CD4-positive, alpha-beta T cell treated with Interleukin-12 subunit alpha and Interleukin-12 subunit beta, for 1 hour (primary cell): ENCODE measurements at regions not wholly inside any gene's neighbourhood (a gene's known extent, or its start where the extent isn't known, plus 50 kb on each side); places are given as distances from the start of the nearest gene placed in this dataset.

Experiments
- DNase-seq: peaks from one replicate; pipeline ENCODE4 v3.0.0-alpha.2; 2020

DNA sequence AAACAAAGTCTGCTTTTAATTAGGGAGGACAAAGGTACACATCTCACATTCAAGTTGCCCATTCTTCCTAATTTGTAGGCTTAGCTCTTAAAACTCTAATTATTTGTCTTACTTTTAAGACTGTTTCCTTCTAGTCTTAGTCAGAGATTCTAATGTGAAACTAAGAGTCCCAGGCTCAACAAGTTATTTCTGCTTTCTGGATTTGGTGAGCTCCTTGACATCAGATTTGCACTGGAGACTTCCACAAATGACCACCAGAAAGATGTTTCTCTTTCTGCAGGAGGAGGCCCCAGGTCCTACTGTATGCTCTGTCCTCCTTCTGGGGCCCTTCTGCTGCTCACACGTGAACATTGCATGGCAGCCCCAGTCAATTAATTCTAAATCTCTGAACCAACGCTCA, 194.2 kb upstream of the JUN start:
- DNase-seq, result no peak

DNA sequence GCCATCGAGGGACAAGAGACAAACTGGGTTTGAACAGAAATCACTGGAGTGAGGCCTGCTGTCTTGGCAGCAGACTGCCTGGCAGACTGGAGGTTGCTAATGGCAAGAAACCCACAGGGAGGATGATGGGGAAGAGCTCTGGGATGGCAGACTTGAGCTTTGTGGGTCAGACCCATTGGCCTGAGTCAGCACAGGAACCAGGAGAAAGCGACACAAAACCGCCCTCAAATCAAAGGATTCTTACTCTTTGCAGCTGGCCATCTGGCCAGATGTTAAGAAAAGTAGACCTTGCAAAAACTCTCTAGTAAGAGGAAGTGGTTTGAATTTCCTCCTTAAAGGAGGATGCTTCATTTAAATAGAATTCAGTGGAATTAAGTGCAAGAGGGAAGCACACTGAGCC, 195.2 kb upstream of the JUN start:
- no peak for DNase-seq

DNA sequence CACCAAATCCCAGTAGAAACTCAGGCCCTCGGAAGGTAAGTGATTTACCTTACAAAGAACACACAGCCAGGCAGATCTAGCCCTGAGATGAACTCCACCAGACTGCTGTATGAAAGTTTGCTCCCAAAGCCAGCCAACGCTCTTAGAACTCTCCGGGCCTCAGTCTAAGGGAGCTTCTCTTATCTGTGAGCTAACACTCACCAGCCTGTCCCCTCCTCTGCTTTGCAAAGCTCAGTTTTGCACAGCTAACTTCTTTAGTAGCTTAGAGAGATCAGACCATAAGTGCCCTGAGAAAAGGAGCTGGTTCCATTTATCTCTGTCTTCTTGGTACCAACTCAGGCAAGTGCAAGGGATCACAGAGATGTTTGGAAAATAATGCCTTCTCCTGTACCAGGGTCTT, 195.8 kb upstream of the JUN start:
- no peak for DNase-seq

DNA sequence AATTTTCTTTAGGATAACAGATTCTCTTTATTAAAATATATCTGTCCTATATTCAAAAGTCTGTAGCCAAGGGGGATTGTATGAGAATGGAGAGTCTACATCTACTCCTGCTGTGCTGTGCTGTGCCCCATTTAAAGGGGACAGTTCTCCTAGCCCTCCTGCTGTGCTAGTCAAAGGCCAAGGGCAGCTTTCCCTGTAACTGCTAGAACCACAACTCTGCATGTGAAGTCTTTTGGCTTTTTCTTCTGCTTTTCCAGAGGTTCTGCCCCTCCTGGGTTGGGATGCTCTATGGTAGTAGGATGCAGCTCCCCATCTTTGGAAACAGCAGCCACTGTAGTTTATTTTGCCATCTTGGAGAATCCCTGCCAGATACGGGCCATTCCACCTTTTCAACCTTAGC, 197.5 kb upstream of the JUN start:
- no peak for DNase-seq

DNA sequence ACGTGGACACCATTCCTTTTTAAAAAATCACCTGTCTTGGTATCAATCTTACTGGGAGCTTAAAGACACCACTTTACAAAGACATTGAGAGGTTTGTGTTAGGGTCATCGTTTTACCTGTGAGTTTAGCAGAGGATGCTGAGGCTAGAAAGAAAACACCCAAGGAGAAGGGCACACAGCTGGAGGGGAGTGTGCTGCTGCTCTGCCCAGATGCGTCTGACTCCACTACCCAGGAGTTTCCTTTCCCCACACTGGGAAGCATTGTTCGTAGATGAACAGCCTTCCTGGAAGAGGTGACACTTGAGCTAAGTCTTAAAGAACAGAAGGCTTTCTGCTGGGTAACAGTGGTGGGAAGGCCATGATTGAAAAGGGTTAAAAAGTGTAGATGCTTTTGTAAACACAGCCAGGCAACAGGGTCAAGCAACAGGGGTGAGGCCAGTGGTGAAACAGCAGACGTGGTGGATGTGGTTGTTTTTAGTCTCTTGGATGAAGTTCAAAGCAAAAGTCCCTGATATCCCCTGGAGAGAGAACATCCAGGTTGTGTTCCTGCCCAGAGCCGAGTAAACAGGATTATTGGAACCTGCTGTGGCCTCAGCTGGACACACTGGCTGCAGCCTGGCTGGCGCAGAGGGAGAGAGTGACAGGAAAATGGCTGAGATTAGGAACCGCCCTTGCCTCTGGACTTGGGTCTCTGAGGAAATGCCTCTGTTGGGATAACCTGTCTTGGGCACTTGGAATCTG, 198.6 kb upstream of the JUN start:
- DNase-seq, result no peak

DNA sequence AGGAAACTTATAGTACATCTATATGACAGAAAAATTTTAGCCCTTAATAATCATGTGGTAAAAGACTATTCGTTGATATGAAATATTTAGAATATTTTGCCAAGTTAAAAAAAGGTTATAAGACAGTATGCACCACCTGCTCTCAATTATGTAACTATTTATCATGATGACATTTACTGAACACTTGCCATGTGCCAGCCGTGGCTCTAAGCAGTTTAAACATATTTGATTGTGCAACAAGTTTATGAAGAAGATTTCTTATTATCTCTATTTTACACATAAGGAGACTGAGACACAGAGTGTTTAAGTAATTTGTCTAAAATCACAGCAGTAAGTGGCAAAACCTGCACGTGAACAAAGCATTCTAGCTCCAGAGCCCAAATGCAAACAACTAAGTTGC, 199.3 kb upstream of the JUN start:
- no peak for DNase-seq

DNA sequence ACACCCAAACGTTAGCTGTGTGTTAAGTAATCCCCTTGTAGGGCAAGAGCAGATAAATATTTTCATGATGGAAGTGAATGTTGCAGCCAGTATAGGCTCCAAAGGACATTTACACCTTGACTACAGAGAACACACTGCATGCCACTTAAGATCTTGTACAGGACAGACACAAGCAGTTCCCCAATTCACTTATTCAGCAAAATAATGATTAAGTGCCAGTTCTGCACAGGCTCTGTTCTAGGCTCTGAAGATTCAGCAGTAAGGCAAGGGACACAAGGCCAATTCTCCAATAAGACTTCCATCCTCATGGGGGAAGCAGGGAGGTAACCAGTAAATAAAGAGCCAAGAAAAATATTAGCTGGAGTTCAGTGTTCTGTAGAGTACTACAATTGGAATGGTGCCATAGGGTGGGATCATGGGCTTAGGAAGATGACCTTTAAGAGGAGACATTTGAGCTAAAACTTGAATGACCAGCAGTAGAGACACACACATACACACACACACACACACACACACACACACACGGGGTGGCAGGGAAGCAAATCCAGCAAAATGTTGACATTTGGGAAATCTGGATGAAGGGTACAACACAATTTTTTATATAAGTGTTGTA, 199.9 kb upstream of the JUN start:
- no peak for DNase-seq

DNA sequence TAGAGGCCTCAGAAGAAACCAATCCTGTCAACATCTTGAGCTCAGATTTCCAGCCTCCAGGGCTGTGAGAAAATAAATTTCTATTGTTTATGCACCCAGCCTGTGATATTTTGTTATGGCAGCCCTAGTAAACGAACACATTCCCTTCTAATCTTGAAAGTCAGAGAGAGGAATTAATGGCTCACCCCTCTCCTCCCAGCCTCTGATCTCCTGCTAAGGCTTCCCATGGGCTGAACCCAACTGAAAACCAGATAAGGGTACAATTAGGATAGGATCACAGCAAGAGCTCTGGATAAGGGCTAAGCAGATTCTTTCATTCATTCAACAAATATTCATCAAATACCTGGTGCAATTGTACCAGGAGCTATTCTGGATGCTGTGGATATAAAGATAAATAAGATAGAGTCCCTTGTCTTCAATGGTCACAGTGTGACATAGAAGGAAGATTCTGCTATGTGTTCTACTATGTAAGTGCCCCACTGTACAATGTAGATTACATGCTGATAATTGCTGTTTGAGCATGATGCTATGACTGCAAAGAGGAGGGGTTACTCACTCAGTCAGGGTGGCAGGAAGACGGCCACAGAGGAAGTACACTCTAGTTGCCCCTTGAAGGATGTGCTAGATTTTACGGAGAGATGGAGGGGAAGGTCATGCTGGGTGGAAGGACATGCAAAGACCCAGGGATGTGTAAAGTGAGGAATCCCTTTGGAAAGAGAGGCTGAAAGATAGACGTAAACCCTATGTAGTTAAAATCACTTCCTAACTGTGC, 203.3 kb upstream of the JUN start:
- DNase-seq, result peak; percentile 15

DNA sequence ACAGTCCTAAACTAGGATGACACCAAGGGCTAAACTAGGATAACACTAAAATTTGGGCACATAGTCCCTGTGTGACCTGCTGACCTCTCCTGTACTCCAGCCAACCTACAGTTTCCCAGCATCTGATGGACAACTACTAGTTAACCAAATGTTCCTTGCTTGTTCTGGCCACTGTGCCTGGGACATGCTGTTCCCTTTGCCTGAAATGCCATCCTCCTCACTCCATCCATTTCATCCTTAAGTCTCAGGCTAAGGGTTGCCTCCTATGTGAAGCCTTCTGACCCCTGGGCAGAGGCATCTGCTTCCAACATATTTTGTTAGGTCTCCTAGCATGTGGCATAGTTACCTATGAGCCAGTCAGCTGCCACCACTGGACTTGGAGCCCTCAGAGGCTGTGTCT, 204.9 kb upstream of the JUN start:
- DNase-seq, result no peak

DNA sequence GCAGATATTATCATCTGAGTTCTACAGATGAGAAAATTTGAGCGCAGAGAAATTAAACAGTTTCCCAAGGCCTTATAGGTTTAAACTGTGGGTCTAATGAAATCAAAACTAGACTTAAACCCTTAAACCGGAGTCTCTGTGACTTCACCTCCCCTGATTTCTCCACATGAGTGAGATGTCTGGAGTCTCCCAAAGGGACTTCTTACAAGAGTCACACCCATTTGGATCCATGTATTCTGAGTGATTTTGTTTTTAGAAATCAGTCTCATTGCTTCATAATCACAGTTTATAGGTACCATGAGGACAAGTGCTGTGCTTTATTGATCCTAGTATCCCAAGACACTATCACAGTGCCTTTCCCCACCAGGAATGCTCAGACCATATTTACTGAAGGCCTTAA, 206.0 kb upstream of the JUN start:
- DNase-seq, result no peak

DNA sequence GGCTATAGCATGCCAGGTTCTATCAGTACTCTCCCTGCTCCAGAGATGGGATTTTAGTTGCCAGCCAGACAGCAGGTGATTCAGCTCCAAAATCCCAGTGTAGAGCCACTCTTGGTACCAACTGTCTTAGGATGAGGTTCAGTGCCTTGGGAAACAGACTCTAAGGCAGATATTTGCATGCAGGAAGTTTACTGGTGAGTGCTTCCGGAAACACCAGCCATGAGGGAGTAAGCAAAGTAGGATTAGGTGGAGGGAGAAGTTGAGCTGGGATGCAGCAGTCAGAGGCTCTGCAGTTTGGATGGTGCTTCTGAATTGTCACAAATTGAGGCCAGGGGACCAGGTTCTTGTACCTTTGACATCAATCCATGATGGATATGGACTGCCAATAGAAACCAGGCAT, 207.5 kb upstream of the JUN start:
- DNase-seq, result no peak

DNA sequence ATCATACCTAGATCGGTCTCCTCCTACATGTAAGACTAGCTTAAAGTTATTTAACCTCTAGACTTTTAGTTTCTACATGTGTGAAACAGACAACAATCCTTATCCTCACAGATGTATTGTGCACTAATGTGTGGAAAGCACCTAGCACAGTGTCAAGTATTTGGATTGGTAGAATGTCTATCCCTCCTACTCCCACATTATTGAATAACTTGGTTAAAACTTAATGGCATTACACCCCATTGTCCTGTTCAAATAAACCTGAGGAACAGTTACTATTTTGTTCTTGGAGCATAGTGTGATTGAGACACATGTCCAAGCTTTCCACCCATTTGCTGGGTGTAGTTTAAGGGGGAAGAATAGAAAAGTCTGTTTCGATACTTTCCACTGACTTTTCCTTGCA, 208.8 kb upstream of the JUN start:
- no peak for DNase-seq

DNA sequence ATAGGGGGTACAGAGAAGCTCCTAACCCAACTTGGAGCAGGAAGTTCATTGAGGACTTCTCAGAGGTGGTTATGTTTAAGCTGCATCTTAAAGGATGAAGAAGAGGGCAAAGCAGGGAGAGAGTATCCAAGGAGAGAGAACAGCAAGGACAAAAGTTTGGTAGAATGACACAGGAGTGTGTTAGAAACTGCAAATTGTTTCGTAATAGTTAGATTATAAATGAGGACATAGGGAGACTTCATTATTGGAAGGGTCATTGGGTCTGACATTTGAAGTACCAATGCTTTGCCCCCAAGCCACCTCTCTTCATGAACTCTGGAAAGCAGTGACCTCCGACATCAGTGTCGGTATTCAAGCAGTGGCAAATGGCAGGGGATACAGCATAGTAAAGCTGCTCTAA, 209.6 kb upstream of the JUN start:
- no peak for DNase-seq

DNA sequence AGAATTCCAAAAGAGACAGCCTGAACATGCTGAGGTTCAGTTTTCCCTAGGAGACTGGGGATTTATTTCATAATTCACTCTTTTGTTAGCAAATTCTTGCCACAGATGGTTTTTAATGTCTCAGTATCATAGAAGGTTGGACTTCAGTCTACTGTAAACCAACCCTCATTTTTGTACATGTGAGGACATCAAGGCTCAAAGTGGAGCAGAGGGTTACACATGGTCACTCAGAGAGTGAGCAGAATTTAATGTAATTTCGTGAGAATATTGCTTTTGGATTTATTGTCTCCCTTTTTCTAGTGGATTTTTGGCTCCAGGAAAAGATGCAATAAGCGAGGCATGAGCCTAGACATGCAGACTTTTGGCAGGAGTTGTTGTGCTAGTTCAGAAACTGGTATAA, 210.8 kb upstream of the JUN start:
- DNase-seq, result no peak

DNA sequence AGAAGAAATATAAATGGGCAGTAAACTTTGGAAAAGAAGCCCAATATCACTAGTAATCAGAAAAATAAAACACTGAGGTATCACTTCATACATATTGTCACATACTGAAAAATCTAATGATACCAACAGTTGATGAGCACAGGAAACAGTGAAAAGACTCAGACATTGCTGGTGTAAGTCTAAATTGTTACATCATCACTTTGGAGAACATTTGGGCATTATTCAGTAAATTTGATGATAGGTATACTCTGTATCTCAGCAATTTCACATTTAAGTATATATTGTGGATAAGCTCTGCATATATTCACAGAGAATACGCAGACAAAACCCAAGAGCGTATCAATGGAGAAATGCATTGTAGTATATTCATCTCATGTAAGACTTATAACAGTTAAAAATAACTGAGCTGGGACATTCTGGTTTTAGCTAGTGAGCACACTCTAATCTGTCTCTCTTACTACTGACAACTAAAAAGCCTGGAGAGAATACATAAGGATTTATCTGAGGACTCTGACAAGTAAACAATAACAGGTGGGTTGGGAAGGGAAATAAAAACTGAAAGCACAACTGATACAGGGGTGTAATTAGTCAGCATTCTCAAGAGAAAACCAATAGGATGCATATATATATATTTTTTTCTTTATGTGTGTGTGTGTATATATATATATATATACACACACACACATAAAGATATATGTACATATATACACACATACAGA, 212.7 kb upstream of the JUN start:
- DNase-seq, result no peak

DNA sequence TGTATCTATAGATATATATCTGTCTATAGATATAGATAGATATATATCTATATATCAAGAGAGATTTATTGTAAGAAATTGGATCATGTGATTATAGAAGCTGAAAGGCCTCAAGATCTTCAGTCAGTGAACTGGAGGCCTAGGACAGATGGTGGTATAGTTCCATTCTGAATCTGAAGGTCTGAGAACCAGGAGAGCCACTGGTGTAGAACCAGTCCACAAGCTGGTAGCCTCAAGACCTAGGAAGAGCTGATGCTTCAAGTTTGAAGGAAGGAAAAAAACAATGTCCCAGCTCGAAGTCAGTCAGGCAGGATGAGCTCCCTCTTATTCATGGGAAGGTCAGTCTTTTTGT, 213.2 kb upstream of the JUN start:
- no peak for DNase-seq

DNA sequence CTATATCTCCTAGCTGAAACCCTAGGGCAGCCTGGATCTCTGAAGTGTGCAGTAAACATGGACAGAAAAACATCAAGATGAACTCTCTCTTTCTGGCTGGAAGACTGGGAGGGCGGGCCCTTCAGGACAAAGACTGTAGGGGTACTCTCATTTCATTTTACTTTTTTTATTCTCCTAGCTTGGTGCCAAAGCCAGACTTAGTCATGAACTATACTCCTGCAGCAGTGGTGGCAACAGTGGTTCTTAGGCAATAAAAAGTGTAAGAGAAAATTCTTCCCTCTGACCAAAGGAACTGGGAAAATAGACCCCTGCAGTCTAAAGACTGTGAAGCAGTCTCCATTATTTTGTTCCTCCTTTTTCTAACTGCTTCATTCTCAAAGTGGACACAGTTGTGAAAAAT, 213.8 kb upstream of the JUN start:
- no peak for DNase-seq

DNA sequence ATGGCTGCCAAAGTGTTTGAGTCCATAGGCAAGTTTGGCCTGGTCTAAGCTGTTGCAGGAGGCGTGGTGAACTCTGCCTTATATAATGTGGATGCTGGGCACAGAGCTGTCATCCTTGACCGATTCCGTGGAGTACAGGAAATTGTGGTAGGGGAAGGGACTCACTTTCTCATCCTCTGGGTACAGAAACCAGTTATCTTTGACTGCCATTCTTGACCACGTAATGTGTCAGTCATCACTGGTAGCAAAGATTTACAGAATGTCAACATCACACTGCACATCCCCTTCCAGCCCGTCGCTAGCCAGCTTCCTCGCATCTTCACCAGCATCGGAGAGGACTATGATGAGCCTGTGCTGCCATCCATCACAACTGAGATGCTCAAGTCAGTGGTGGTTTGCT, 215.8 kb upstream of the JUN start:
- no peak for DNase-seq

DNA sequence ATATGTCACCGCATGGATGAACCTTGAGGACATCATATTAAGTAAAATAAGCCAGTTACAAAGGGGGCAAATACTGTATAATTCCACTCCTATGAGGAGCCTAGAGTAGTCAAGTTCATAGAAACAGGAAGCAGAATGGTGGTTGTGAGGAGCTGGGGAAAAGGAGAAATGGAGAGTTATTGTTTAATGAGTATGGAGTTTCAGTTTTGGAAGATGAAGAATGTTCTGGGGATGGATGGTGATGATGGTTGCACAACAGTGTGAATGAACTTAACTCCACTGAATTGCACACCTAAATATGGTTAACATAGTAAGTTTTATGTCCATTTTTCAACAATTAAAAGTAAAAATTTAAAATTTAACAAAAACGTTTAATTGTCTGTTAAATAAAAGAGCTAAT, 220.9 kb upstream of the JUN start:
- no peak for DNase-seq

DNA sequence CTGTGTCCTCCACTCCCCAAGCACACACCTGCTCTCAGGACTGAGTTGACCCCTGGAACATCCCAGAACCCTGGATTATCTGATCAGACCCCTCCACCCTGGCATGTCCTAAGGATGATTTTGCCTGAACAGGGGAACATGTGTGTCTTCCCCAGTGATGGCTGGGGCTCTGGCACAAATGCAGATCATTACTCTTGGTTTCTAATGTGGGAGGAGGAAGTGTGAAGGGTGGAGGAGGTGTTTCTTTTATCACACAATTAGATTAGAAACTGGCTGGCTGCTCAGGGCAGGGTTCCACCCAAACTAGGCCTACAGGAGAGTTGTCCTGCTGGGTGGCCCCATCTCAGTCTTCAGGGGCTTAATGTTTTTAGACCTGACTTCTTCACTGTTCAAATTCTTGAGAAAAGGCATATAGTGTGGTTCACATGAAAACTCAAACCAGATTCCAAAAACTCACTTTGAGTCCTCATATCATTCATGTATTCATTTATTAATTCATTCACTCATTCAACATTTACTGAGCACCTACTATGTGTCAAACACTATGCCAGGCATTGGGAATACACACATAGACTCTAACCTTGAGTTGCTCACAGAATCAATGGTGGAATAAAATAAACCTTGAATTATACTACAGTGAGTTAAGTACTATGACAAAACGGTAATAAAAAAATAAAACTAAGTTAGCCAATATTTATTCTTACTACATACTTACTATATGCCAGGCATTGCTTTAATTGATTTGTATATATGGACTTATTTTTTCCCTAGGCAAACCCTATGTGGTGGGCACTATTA, 221.8 kb upstream of the JUN start:
- DNase-seq, result peak; percentile 21

DNA sequence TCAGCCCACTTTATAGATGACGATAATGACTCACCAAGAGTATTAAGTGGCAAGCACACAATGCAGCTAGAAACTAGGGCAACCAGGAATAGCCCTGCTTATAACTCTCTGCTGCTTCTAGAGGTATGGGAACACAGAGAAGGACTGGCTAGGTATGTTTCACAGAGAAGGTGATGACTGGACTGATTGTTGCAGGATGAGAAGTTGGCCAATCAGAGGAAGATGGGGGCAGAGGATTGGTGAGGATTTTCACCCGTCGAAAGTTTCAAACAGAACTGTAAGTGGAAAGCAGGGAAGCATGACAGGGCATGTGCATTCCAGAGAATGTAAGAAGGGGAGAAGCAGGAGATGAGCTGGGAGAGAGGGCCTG, 222.4 kb upstream of the JUN start:
- DNase-seq, result no peak

DNA sequence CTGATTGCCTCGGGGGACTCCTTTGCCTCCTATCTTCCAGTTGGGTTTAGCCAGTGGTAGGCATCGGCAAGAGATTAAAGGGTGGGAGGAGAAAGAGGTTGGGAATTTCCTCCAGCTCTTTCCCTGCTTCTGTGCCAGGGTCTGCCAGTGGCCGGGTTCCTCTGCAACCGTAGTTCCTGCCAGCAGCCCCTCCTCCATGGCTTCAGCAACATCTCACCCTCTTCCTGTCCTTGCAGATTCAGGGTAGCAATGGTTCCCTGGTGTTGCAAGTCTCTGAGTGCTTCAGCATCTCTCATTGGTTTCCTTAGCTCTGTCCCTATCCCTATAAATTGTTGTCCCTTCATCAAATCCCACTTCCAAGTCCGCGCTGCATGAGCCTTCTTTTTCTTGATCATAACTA, 223.1 kb upstream of the JUN start:
- DNase-seq, result no peak

DNA sequence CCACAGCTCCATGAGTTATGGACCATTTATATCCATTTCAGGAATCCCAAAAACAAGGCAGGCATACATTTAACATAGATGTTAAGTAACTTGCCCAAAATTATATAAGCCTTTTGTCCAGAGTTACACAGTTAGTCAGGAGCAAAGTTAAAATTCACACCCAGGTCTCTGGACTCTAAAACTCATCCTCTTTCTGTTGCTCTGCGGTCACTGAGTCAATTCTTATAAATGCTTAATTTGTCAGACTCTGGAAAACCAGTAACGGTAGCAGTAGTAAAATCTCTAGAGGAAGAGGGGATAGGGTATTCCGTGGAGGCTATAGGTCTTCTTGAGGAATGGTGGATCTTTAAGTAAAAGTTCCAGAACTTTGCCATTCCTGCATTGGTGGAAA, 223.6 kb upstream of the JUN start:
- no peak for DNase-seq
